Tibial nerve (tissue), 3 donors: ENCODE measurements at regions not wholly inside any gene's neighbourhood (a gene's known extent, or its start where the extent isn't known, plus 50 kb on each side); places are given as distances from the start of the nearest gene placed in this dataset.

ENCODE experiments used
- CTCF ChIP-seq, 5 experiments: fragments of 200-600 bp in 3 of 5; fragments of 450-650 bp in 2 of 5; sonication (generic) in 3 of 5; IDR thresholded peaks; one replicate each; pipeline ENCODE4 v1.5.1; 2016 to 2019; ENCODE audit warnings: antibody characterized with exemption in 5 of 5, mild to moderate bottlenecking in 3 of 5, moderate library complexity in 2 of 5
- POLR2A ChIP-seq, 2 donors: fragments of 450-650 bp; IDR thresholded peaks; one replicate each; pipeline ENCODE4 v1.6.1; 2017; ENCODE audit warnings: antibody characterized with exemption in 2 of 2, mild to moderate bottlenecking in 2 of 2, moderate library complexity in 2 of 2

DNA sequence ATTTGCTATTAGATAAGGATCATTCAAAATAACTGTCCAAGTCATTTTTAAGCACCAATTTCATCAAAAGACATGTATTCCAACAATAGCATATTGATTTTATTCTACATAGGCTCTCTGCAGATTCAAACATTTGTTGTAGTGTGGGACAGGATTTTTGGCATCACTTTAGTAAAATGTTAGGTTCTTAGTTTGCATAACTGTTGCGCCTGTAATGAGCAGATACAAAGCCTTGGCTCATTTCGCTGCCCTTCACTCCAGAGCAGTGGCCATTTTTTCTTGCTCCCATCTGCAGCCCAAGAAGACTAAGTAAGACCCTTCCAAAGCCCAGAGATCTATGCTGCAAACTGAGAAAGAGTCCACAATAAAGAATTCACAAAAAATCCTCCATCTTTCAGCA, 446.0 kb upstream of the MPDZ start:
- TF ChIP-seq POLR2A (IDR thresholded peaks at IDR 0.05): no peak
- TF ChIP-seq CTCF (IDR thresholded peaks at IDR 0.05): no peak
